ENCODE measurements at regions not wholly inside any gene's neighbourhood (a gene's known extent, or its start where the extent isn't known, plus 50 kb on each side); places are given as distances from the start of the nearest gene placed in this dataset.
"Not testable (repeated sequence)": the region's sequence is repeated elsewhere in the genome, so short reads cannot be mapped to it uniquely, and the experiment has no call there.

- DNase-seq (ENCODE audit: low spot score); H3K27me3 Mint-ChIP-seq (ENCODE audit: insufficient read depth, low read depth); H3K36me3 ChIP-seq; H3K79me2 ChIP-seq (ENCODE audit: low read depth); H3F3A ChIP-seq (ENCODE audit: low read depth); H3K4me3 Mint-ChIP-seq; H3K9me3 ChIP-seq (ENCODE audit: low read depth); H4K20me1 ChIP-seq (ENCODE audit: low read depth); H3K27me3 ChIP-seq; H3K27ac ChIP-seq; H2AFZ ChIP-seq (replicated peaks); H3K4me1 Mint-ChIP-seq; H3K4me2 ChIP-seq; H3K36me3 Mint-ChIP-seq; H3K9me3 Mint-ChIP-seq; H3K4me1 ChIP-seq; H3K9ac ChIP-seq; H3K4me3 ChIP-seq; H3K27ac Mint-ChIP-seq: not testable (repeated sequence)
- peak; percentile 35 for TF ChIP-seq CTCF (IDR thresholded peaks at IDR 0.05)
These were observed 1641.0 kb upstream of the CELF4 start for GRCh38 chr18:39206398-39207103.

- no peaks in the 10 kb centered on the region for H3K27me3 ChIP-seq
- H3K27ac Mint-ChIP-seq = no peak overlapping the region
- no peak overlapping the region for H3K9ac ChIP-seq
- H3K4me1 ChIP-seq = no peaks in the 10 kb centered on the region
- no peaks in the 10 kb centered on the region for H3K9me3 ChIP-seq (ENCODE audit: low read depth)
- H3K4me3 Mint-ChIP-seq = no peak overlapping the region
- H3K4me3 ChIP-seq = no peak overlapping the region
- no peaks in the 10 kb centered on the region for H4K20me1 ChIP-seq (ENCODE audit: low read depth)
- H3F3A ChIP-seq (ENCODE audit: low read depth) = no peaks in the 10 kb centered on the region
- no peak overlapping the region for H2AFZ ChIP-seq (replicated peaks)
- no peaks in the 10 kb centered on the region for H3K9me3 Mint-ChIP-seq
- no peak overlapping the region for H3K4me2 ChIP-seq
- H3K79me2 ChIP-seq (ENCODE audit: low read depth) = no peaks in the 10 kb centered on the region
- H3K27ac ChIP-seq = no peak overlapping the region
- no peaks in the 10 kb centered on the region for H3K36me3 ChIP-seq
- no peak for TF ChIP-seq CTCF (IDR thresholded peaks at IDR 0.05)
- no peak for TF ChIP-seq EZH2 (IDR thresholded peaks at IDR 0.05)
- TF ChIP-seq EZH2phosphoT487 (IDR thresholded peaks at IDR 0.05) = no peak
- no peaks in the 10 kb centered on the region for H3K27me3 Mint-ChIP-seq (ENCODE audit: insufficient read depth, low read depth)
- H3K36me3 Mint-ChIP-seq = peaks cover 4% of the 10 kb centered on the region
- DNase-seq (ENCODE audit: low spot score) = no peak
- peaks cover 7% of the 10 kb centered on the region for H3K4me1 Mint-ChIP-seq
These were observed 1640.1 kb upstream of the CELF4 start for GRCh38 chr18:39205565-39206195.

GRCh38 chr18:39200153-39200552 lies 1634.6 kb upstream of the CELF4 start:
- H3K4me1 Mint-ChIP-seq = no peaks in the 10 kb centered on the region
- no peak for DNase-seq (ENCODE audit: low spot score)

DNA sequence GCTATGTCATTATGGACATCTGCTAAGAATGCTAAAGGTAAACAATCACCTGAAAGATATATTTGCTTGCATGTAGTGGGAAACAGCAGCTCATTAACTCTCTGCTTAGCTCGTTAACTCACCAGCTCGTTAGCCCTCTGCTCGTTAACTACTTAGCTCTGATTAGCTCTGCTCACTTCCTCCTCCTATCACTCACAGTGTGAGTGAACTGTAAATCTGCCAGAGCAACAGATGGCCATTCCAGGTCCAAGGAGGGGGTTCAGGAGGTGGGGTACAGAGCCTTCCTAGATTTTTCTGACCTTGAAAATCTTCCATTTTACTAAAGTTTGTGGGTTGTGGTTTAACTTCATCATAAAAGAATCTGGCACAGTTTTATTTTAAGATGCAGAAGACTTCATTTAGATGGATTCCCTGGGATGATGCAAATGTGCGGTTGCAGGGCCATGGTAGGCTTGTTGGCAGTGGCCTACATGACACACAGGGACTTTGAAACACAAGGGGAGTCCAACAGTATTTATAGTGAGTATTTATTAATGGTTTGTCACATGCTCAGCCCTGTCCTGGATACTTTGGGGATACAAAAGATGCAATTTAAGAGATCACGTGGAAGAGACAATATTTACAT lies 1633.7 kb upstream of the CELF4 start:
- Histone ChIP-seq H3K27me3 (no peaks in the 10 kb centered on the region), H3K9ac (no peak overlapping the region), H3K27ac (no peak overlapping the region), H4K20me1 (ENCODE audit: low read depth) (no peaks in the 10 kb centered on the region), H3K4me2 (no peak overlapping the region), H2AFZ (replicated peaks) (no peak overlapping the region), H3K4me1 (no peaks in the 10 kb centered on the region), H3F3A (ENCODE audit: low read depth) (no peaks in the 10 kb centered on the region), H3K36me3 (no peaks in the 10 kb centered on the region), H3K9me3 (ENCODE audit: low read depth) (no peaks in the 10 kb centered on the region), H3K4me3 (no peak overlapping the region), H3K79me2 (ENCODE audit: low read depth) (no peaks in the 10 kb centered on the region)
- Mint-ChIP-seq H3K27me3 (ENCODE audit: insufficient read depth, low read depth) (peaks cover 5% of the 10 kb centered on the region), H3K9me3 (no peaks in the 10 kb centered on the region), H3K4me3 (no peak overlapping the region), H3K27ac (no peak overlapping the region), H3K4me1 (no peaks in the 10 kb centered on the region), H3K36me3 (peaks cover 7% of the 10 kb centered on the region)
- TF ChIP-seq EZH2 (IDR thresholded peaks at IDR 0.05) (no peak), CTCF (IDR thresholded peaks at IDR 0.05) (no peak), EZH2phosphoT487 (IDR thresholded peaks at IDR 0.05) (no peak)
- DNase-seq (ENCODE audit: low spot score) = no peak

More at GRCh38 chr18:39200153-39200552, 1634.6 kb upstream of the CELF4 start:
- no peak for TF ChIP-seq EZH2phosphoT487 (IDR thresholded peaks at IDR 0.05)
- Histone ChIP-seq H3K36me3 (no peaks in the 10 kb centered on the region), H3K27me3 (no peaks in the 10 kb centered on the region), H3K4me2 (no peak overlapping the region), H3K4me3 (no peak overlapping the region), H3K9me3 (ENCODE audit: low read depth) (no peaks in the 10 kb centered on the region), H4K20me1 (ENCODE audit: low read depth) (no peaks in the 10 kb centered on the region), H3K27ac (no peak overlapping the region), H3K9ac (no peak overlapping the region), H3F3A (ENCODE audit: low read depth) (no peaks in the 10 kb centered on the region), H3K79me2 (ENCODE audit: low read depth) (no peaks in the 10 kb centered on the region), H3K4me1 (no peaks in the 10 kb centered on the region), H2AFZ (replicated peaks) (no peak overlapping the region)
- Mint-ChIP-seq H3K4me3 (no peak overlapping the region), H3K36me3 (peaks cover 7% of the 10 kb centered on the region), H3K9me3 (no peaks in the 10 kb centered on the region), H3K27ac (no peak overlapping the region), H3K27me3 (ENCODE audit: insufficient read depth, low read depth) (peaks cover 5% of the 10 kb centered on the region)
